CD14-positive monocyte (primary cell): ENCODE measurements at regions not wholly inside any gene's neighbourhood (a gene's known extent, or its start where the extent isn't known, plus 50 kb on each side); places are given as distances from the start of the nearest gene placed in this dataset.

Experiments used
- DNase-seq, 3 donors: peaks; one replicate each; pipeline ENCODE4 v3.0.0-alpha.2; 2011 to 2022
- H2AFZ ChIP-seq: 2 replicates; pipeline ENCODE4 v1.6.0; 2012; ENCODE audit warnings: mild to moderate bottlenecking, low read depth, low read length, inconsistent platforms; ENCODE audit not compliant: insufficient read depth, poor library complexity, severe bottlenecking
- H3K27ac ChIP-seq, 2 donors: 1 replicate in 1 of 2; 2 replicates in 1 of 2; pipeline ENCODE4 v1.5.1; 2012 to 2013; ENCODE audit warnings: low read length in 2 of 2, control low read depth in 1 of 2, inconsistent platforms in 1 of 2, low read depth in 1 of 2, mild to moderate bottlenecking in 1 of 2
- H3K27me3 ChIP-seq, 2 donors: one replicate each; pipeline versions ENCODE4 v1.6.0 to v1.6.1; 2011 to 2013; ENCODE audit warnings: low read length in 2 of 2; ENCODE audit not compliant: control insufficient read depth in 2 of 2, insufficient read depth in 2 of 2
- H3K36me3 ChIP-seq, 2 donors: replicated peaks in 1 of 2; 1 replicate in 1 of 2; 2 replicates in 1 of 2; pipeline versions ENCODE4 v1.5.1 to v1.6.1; 2012 to 2013; ENCODE audit warnings: low read length in 2 of 2, control low read depth in 1 of 2, inconsistent platforms in 1 of 2, mild to moderate bottlenecking in 1 of 2; ENCODE audit not compliant: insufficient read depth in 2 of 2, control insufficient read depth in 1 of 2
- H3K4me1 ChIP-seq, 2 donors: 1 replicate in 1 of 2; 2 replicates in 1 of 2; pipeline versions ENCODE4 v1.5.1 to v1.6.1; 2012 to 2013; ENCODE audit warnings: low read length in 2 of 2, control low read depth in 1 of 2, inconsistent platforms in 1 of 2, mild to moderate bottlenecking in 1 of 2, moderate library complexity in 1 of 2; ENCODE audit not compliant: insufficient read depth in 2 of 2, control insufficient read depth in 1 of 2
- H3K4me2 ChIP-seq: replicated peaks from 2 replicates; pipeline ENCODE3; 2012; ENCODE audit warnings: low read length, moderate library complexity, mild to moderate bottlenecking; ENCODE audit not compliant: poor library complexity, severe bottlenecking; ENCODE audit errors: extremely low read depth
- H3K4me3 ChIP-seq, 3 experiments: fragments of 200-600 bp in 1 of 3; sonication (generic) in 1 of 3; replicated peaks in 1 of 3; 1 replicate in 2 of 3; 2 replicates in 1 of 3; pipeline ENCODE4 v1.5.1; 2011 to 2013; ENCODE audit warnings: low read length in 3 of 3, mild to moderate bottlenecking in 3 of 3, control low read depth in 2 of 3, low read depth in 2 of 3, inconsistent platforms in 1 of 3, moderate library complexity in 1 of 3
- H3K79me2 ChIP-seq: 2 replicates; pipeline ENCODE4 v1.6.0; 2012; ENCODE audit warnings: mild to moderate bottlenecking, control low read depth, inconsistent platforms, low read length, moderate library complexity; ENCODE audit not compliant: insufficient read depth
- H3K9ac ChIP-seq: 2 replicates; pipeline ENCODE4 v1.6.0; 2017; ENCODE audit warnings: low read length, mild to moderate bottlenecking; ENCODE audit not compliant: insufficient read depth, poor library complexity, severe bottlenecking
- H3K9me3 ChIP-seq, 2 donors: replicated peaks in 1 of 2; 1 replicate in 1 of 2; 2 replicates in 1 of 2; pipeline versions ENCODE4 v1.5.1 to v1.6.1; 2012 to 2013; ENCODE audit warnings: low read length in 2 of 2, control low read depth in 1 of 2; ENCODE audit not compliant: control insufficient read depth in 1 of 2, insufficient read depth in 1 of 2
- H4K20me1 ChIP-seq: 2 replicates; pipeline ENCODE4 v1.6.0; 2012; ENCODE audit warnings: mild to moderate bottlenecking, low read length, control low read depth, moderate library complexity; ENCODE audit not compliant: insufficient read depth
- H3K27ac Mint-ChIP-seq, 7 donors: one replicate each; pipeline ENCODE4 v1.8.0; 2020; ENCODE audit warnings: mild to moderate bottlenecking in 7 of 7, mixed read lengths in 7 of 7, moderate library complexity in 6 of 7, inconsistent platforms in 2 of 7
- H3K27me3 Mint-ChIP-seq, 3 donors: one replicate each; pipeline ENCODE4 v1.8.0; 2021 to 2022; ENCODE audit warnings: low read depth in 3 of 3, mild to moderate bottlenecking in 3 of 3, mixed read lengths in 3 of 3, moderate library complexity in 3 of 3, inconsistent platforms in 1 of 3
- H3K36me3 Mint-ChIP-seq, 2 donors: one replicate each; pipeline ENCODE4 v1.8.0; 2020; ENCODE audit warnings: mixed read lengths in 2 of 2, inconsistent platforms in 1 of 2, mild to moderate bottlenecking in 1 of 2
- H3K4me1 Mint-ChIP-seq: one replicate; pipeline ENCODE4 v1.8.0; 2020; ENCODE audit warnings: mild to moderate bottlenecking, mixed read lengths
- H3K4me3 Mint-ChIP-seq, 2 donors: one replicate each; pipeline ENCODE4 v1.8.0; 2020; ENCODE audit warnings: mild to moderate bottlenecking in 2 of 2, mixed read lengths in 2 of 2, moderate library complexity in 1 of 2
- H3K9me3 Mint-ChIP-seq, 7 donors: one replicate each; pipeline ENCODE4 v1.8.0; 2020 to 2022; ENCODE audit warnings: mixed read lengths in 7 of 7, mild to moderate bottlenecking in 6 of 7, moderate library complexity in 6 of 7, inconsistent platforms in 2 of 7
- CTCF ChIP-seq: fragments of 200-600 bp; IDR thresholded peaks from one replicate; pipeline ENCODE4 v1.8.0; 2022; ENCODE audit warnings: antibody characterized with exemption, mild to moderate bottlenecking
- WGBS: methylation state at CpG from one replicate; pipeline ENCODE4 v1.1.5; 2013; ENCODE audit warnings: missing lambda C conversion rate; ENCODE audit not compliant: insufficient coverage; 5-methylcytosine and 5-hydroxymethylcytosine counted together
- intact Hi-C, 2 donors: fragments of 100-400 bp; cut with micrococcal nuclease; formaldehyde crosslinking; loops; one replicate each; pipeline versions ENCODE4 v1.15.0 to v1.15.1; 2023

DNA sequence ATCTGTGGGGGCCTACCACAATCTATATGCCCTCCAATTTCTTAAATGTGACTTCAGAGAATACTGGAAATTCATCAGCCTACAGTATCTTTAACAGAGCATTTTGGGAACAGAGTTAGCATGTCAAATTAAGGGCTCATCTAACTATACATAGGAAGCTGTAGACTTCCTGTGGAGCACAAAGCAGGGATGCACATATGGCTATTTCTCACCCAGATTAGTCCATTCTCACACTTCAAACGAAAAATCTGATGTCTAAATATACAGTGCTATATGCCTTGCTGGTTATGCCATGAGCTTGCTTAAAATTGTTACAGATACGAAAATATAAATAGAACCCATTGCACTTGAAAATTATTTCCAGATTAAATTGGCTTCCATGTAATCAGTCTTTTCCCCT, 1922.8 kb downstream of the MRPL39 start:
- Histone ChIP-seq H3K4me1 (no peaks in the 10 kb centered on the region), H2AFZ (no peak overlapping the region), H3K27me3 (no peaks in the 10 kb centered on the region), H3K9ac (no peak overlapping the region), H3K4me2 (no peak overlapping the region), H3K9me3 (no peaks in the 10 kb centered on the region), H4K20me1 (no peaks in the 10 kb centered on the region), H3K4me3 (no peak overlapping the region), H3K79me2 (no peaks in the 10 kb centered on the region), H3K36me3 (no peaks in the 10 kb centered on the region), H3K27ac (no peak overlapping the region)
- H3K27ac Mint-ChIP-seq: no peak overlapping the region
- no peaks in the 10 kb centered on the region for H3K36me3 Mint-ChIP-seq
- TF ChIP-seq CTCF: no peak
- H3K4me1 Mint-ChIP-seq: no peaks in the 10 kb centered on the region
- no peak overlapping the region for H3K4me3 Mint-ChIP-seq
- peaks cover 0 to 1% (median 0%) of the 10 kb centered on the region in 3 donors for H3K27me3 Mint-ChIP-seq
- peaks cover 0 to 2% (median 0%) of the 10 kb centered on the region in 7 donors for H3K9me3 Mint-ChIP-seq
- no peak for DNase-seq
- intact Hi-C loops: no loop called here
- WGBS: no CpG with 5 or more reads among the region's 2 CpGs

GRCh38 chr21:23664193-23664694, 1943.0 kb downstream of the MRPL39 start:
- TF ChIP-seq CTCF: no peak
- Histone ChIP-seq H3K27me3 (no peaks in the 10 kb centered on the region), H3K9ac (no peak overlapping the region), H3K4me2 (no peak overlapping the region), H2AFZ (no peak overlapping the region), H3K36me3 (no peaks in the 10 kb centered on the region), H3K27ac (no peak overlapping the region), H3K79me2 (no peaks in the 10 kb centered on the region), H3K4me3 (no peak overlapping the region), H4K20me1 (no peaks in the 10 kb centered on the region), H3K4me1 (no peaks in the 10 kb centered on the region), H3K9me3 (no peaks in the 10 kb centered on the region)
- Mint-ChIP-seq H3K27me3 (no peaks in the 10 kb centered on the region), H3K4me1 (no peaks in the 10 kb centered on the region), H3K4me3 (no peak overlapping the region), H3K9me3 (no peaks in the 10 kb centered on the region), H3K36me3 (no peaks in the 10 kb centered on the region), H3K27ac (no peak overlapping the region)
- DNase-seq: no peak
- intact Hi-C loops: no loop called here
- WGBS: 40% methylated on average over 1 of the region's 3 CpGs
